Ovary (tissue), 7 donors: ENCODE measurements at regions not wholly inside any gene's neighbourhood (a gene's known extent, or its start where the extent isn't known, plus 50 kb on each side); places are given as distances from the start of the nearest gene placed in this dataset.
A peak's percentile ranks its signal among the peaks of the same experiment; 100 is the strongest.
"Not testable (repeated sequence)": the region's sequence is repeated elsewhere in the genome, so short reads cannot be mapped to it uniquely, and the experiment has no call there.

Experiments
- DNase-seq, 5 donors: peaks; one replicate each; pipeline ENCODE4 v3.0.0-alpha.2; 2019 to 2020
- H3K27ac ChIP-seq, 2 donors: fragments of 200-600 bp; one replicate each; pipeline versions ENCODE4 v1.5.1 to v1.8.0; 2019 to 2022
- H3K27me3 ChIP-seq: fragments of 200-600 bp; one replicate; pipeline ENCODE4 v1.8.0; 2022
- H3K36me3 ChIP-seq: fragments of 200-600 bp; sonication (generic); one replicate; pipeline ENCODE4 v1.5.1; 2019
- H3K4me1 ChIP-seq: one replicate; pipeline ENCODE4 v1.8.1; 2013; ENCODE audit warnings: mild to moderate bottlenecking, moderate library complexity; ENCODE audit not compliant: insufficient read depth
- H3K4me3 ChIP-seq: fragments of 200-600 bp; sonication (generic); one replicate; pipeline ENCODE4 v1.5.1; 2017
- H3K9me3 ChIP-seq, 2 donors: fragments of 200-600 bp in 1 of 2; sonication (generic) in 1 of 2; one replicate each; pipeline versions ENCODE4 v1.5.1 to v1.8.1; 2013 to 2019; ENCODE audit warnings: mild to moderate bottlenecking in 1 of 2, moderate library complexity in 1 of 2
- EP300 ChIP-seq: sonication (generic); formaldehyde crosslinking; IDR thresholded peaks from one replicate; pipeline ENCODE4 v1.6.1; 2017; ENCODE audit warnings: antibody characterized with exemption
- POLR2A ChIP-seq: fragments of 450-650 bp; IDR thresholded peaks from one replicate; pipeline ENCODE4 v1.6.1; 2017; ENCODE audit warnings: antibody characterized with exemption, mild to moderate bottlenecking, moderate library complexity
- WGBS, 3 donors: extraction: QIAGEN DNeasy Blood & Tissue Kit in 1 of 3; methylation state at CpG; one replicate each; pipeline versions ENCODE4 v1.1.5 to v1.1.7; 2013 to 2017; 5-methylcytosine and 5-hydroxymethylcytosine counted together
- intact Hi-C, 4 donors: fragments of 100-400 bp; cut with DNase I; formaldehyde crosslinking; loops; one replicate each; pipeline versions ENCODE4 v1.11.0 to v1.15.1; 2022 to 2023
- TF ChIP-seq, protein P1 (sequence below), 3 donors: fragments of 450-650 bp in 2 of 3; fragments of 200-600 bp in 1 of 3; IDR thresholded peaks; one replicate each; pipeline versions ENCODE4 v1.5.1 to v1.8.0; 2016 to 2022; ENCODE audit warnings: antibody characterized with exemption in 3 of 3, mild to moderate bottlenecking in 1 of 3
- donor health status: DM: no; HTN: no; CAD: no; lungs with moderate emphysema.
- donor health status: DM: no; HTN: no; CAD: no.
- donor health status: Bipolar disorder and iron deficiency.
- donor health status: DM: no; HTN: no; CAD: no.
- donor health status: DM: yes; HTN: yes; CAD: no.

DNA sequence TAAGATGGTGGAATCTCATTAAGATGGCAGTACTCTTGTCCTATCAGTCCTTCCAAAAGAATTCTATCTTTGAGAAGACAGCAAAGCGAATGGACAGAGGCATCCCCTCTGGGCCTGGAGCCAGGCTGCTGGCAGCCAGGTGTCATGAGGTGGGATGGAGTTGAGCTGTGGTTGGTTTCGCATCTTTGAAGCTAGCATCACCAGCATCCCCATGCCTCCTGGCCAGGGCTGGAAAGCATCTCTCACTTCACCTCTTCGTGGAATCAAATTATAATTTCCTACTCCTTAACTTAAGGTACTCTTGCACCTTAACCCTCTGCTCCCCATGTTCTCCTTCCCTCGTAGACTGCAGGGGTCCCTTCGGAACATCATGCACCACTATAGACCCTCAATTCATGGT is 248.3 kb downstream of the GADD45G start:
- Histone ChIP-seq H3K4me3 (no peak overlapping the region), H3K4me1 (no peaks in the 10 kb centered on the region), H3K9me3 (no peaks in the 10 kb centered on the region), H3K27me3 (no peaks in the 10 kb centered on the region), H3K27ac (no peak overlapping the region), H3K36me3 (no peaks in the 10 kb centered on the region)
- WGBS, 3 donors, result 80 to 93% (median 85%) methylated on average over 5 of the region's 5 CpGs
- DNase-seq, result peak in 1 of 5 donors; percentile 13
- TF ChIP-seq EP300 (no peak), POLR2A (no peak)
- TF ChIP-seq, protein P1, sequence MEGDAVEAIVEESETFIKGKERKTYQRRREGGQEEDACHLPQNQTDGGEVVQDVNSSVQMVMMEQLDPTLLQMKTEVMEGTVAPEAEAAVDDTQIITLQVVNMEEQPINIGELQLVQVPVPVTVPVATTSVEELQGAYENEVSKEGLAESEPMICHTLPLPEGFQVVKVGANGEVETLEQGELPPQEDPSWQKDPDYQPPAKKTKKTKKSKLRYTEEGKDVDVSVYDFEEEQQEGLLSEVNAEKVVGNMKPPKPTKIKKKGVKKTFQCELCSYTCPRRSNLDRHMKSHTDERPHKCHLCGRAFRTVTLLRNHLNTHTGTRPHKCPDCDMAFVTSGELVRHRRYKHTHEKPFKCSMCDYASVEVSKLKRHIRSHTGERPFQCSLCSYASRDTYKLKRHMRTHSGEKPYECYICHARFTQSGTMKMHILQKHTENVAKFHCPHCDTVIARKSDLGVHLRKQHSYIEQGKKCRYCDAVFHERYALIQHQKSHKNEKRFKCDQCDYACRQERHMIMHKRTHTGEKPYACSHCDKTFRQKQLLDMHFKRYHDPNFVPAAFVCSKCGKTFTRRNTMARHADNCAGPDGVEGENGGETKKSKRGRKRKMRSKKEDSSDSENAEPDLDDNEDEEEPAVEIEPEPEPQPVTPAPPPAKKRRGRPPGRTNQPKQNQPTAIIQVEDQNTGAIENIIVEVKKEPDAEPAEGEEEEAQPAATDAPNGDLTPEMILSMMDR (IDR thresholded peaks at IDR 0.05), result no peak
- intact Hi-C loops, result no loop called here

DNA sequence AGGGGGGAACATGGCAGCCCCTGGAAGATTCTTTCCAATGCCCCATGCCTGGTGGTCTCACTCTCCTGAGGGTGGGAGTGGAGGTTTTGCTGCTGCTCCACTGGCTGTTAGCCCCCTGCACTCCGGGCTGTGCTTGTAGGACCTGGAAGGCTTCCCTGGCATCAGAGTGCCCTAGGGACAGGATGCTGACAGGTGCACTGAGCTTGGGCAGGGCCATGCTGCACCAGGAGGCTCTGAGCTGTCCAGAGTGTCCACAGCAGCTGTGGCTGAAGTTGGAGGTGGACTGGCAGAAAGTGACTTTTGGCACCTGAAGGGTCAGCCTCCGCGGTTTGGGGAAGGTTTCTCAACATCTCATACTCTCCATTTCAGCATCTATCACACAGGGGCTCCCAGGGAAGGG is 249.1 kb downstream of the GADD45G start:
- Histone ChIP-seq H3K36me3 (no peaks in the 10 kb centered on the region), H3K4me1 (no peaks in the 10 kb centered on the region), H3K9me3 (no peaks in the 10 kb centered on the region), H3K27ac (no peak overlapping the region), H3K27me3 (no peaks in the 10 kb centered on the region), H3K4me3 (no peak overlapping the region)
- no peak for TF ChIP-seq POLR2A
- TF ChIP-seq, protein P1 (IDR thresholded peaks at IDR 0.05), result no peak
- TF ChIP-seq EP300, result no peak
- peak in 1 of 5 donors; percentile 7 for DNase-seq
- WGBS, 3 donors, result 89 to 93% (median 90%) methylated on average over 3 of the region's 3 CpGs
- intact Hi-C loops, result no loop called here

DNA sequence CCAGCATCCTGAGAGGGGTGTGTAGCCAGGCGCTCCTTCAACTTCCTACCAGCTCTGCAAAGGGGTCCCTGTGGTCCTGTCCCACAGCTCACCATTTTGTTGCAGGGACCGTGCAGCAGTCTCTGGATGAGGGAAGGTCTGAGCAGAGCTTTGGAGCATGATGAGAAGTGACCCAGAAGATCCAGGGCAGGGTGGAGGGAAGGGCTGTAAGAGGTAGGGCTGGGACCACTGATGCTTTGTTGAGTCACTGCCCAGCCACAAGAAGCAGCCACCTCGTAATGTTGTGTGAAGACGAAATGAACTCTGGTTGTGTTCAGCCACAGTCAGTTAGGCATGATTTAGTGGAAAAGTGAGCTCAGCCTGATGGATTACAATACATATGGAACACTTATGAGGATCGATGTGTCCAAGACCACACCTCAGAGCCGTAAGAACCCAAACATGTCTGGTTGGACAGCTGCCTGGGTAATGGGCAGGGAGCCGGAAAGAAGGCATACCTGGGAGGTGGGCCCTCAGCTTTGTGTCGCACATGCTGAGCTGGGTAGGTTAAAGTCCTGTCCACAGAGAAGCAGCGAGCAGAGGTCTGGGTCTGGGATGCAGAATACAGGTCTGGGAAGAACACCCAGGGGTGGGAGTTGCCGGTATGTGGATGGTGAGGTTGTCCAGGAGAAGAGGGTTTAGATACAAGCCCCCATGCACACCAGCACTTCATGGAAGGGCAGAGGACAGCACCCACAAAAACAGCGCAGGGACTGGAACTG is 250.1 kb downstream of the GADD45G start:
- peak in 1 of 5 donors; percentile 7 for DNase-seq
- intact Hi-C loops, result no loop called here
- WGBS, 3 donors, result 88 to 95% (median 88%) methylated on average over 11 of the region's 11 CpGs
- H3K27me3 ChIP-seq, result no peaks in the 10 kb centered on the region
- H3K9me3 ChIP-seq, result no peaks in the 10 kb centered on the region
- H3K27ac ChIP-seq, result no peak overlapping the region
- H3K4me3 ChIP-seq, result no peak overlapping the region
- no peak for TF ChIP-seq EP300
- TF ChIP-seq, protein P1 (IDR thresholded peaks at IDR 0.05), result no peak
- TF ChIP-seq POLR2A, result no peak
- no peaks in the 10 kb centered on the region for H3K36me3 ChIP-seq
- H3K4me1 ChIP-seq, result no peaks in the 10 kb centered on the region

DNA sequence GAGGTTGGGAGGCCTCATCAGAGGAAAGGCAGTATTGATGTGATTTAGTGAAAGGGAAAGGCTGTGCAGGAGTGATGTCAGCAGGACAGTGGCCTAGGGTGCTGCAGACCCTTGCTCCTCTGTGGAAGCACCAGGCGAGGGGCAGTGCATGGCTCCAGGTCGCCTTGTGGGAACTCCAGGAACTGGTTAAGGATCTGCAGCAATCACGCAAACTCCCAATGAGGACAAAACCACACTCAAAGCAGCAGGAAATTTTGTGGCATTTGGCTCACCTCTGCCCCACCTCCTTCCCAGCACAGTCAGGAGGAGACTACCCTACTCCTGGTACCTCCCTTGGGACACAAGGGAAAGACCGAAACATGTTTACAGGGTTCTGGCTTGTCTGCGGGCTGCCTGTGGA is 251.5 kb downstream of the GADD45G start:
- H3K9me3 ChIP-seq, H3K4me1 ChIP-seq, H3K27me3 ChIP-seq, H3K4me3 ChIP-seq, intact Hi-C loops, H3K36me3 ChIP-seq, H3K27ac ChIP-seq: not testable (repeated sequence)
- WGBS, 3 donors, result 90 to 95% (median 94%) methylated on average over 5 of the region's 5 CpGs
- DNase-seq, result peak in 2 of 5 donors; percentile 1 to 5

DNA sequence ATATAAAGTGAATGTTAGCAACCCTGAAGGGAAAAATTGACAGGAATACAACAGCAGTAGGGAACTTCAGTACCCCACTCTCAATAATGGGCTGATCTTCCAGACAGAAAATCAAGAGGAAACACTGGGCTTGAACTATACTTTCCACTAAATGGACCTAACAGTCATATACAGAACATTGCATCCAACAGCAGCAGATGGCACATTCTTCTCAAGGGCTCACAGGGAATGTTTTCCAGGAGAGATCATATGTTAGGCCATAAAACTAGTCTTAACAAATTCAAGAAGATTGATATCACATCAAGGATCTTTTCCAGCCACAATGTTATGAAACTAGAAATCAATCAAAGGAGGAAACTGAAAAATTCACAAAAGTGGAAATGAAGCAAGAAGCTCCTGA is 252.1 kb downstream of the GADD45G start:
- H3K4me1 ChIP-seq, H3K4me3 ChIP-seq, H3K9me3 ChIP-seq, H3K36me3 ChIP-seq, H3K27ac ChIP-seq, DNase-seq, H3K27me3 ChIP-seq, intact Hi-C loops: not testable (repeated sequence)

DNA sequence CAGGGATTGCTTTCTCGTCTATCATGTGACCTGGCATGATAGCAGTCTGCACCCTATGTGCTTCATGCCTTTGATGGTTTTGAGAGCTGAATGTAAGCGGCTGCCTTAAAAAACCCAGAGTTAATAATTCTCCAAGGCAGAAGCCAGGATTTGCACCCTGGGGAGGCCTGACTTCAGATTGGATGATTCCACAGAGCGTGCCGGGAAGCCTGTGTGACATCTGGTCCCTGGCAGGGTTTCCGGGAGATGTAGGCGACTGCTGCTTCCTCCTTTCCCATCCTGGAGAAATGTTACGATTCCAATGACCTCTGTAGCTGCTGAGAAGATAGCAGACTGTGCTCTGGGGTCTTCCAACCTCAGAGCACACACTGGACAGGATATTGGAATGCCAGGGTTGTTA is 255.0 kb downstream of the GADD45G start:
- DNase-seq, result peak in 1 of 5 donors; percentile 15
- H3K36me3 ChIP-seq, H3K27me3 ChIP-seq, H3K27ac ChIP-seq, H3K4me3 ChIP-seq, H3K9me3 ChIP-seq, intact Hi-C loops, H3K4me1 ChIP-seq: not testable (repeated sequence)
- WGBS, 3 donors, result 67 to 75% (median 70%) methylated on average over 7 of the region's 7 CpGs

DNA sequence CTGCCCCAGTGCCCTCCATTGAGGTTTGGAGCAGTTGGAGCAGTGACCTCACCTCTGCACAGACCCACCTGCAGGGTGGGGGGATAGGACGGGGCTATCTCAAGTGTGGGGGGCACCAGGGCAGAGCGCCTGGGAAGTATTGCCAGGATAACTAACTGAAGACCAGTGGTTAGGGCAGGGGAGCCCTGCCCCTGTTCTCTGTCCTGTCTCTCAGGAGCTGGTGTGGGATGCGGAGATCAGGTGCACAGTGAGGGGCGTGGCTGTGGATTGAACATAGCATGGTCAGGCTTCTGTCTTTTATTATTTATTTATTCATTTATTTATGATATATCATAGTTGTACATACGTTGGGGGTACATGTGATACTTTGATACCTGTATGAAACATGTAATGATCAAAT is 256.6 kb downstream of the GADD45G start:
- H3K36me3 ChIP-seq, H3K4me1 ChIP-seq, H3K9me3 ChIP-seq, H3K4me3 ChIP-seq, intact Hi-C loops, H3K27ac ChIP-seq, H3K27me3 ChIP-seq: not testable (repeated sequence)
- DNase-seq, result peak in 1 of 5 donors; percentile 7
- WGBS, 3 donors, result 86 to 93% (median 87%) methylated on average over 5 of the region's 5 CpGs
